Renal cortical epithelial cell (primary cell): ENCODE measurements at regions not wholly inside any gene's neighbourhood (a gene's known extent, or its start where the extent isn't known, plus 50 kb on each side); places are given as distances from the start of the nearest gene placed in this dataset.

ENCODE experiments used
- DNase-seq: peaks from one replicate; pipeline ENCODE4 v3.0.0-alpha.2; 2011; ENCODE audit warnings: low read depth

DNA sequence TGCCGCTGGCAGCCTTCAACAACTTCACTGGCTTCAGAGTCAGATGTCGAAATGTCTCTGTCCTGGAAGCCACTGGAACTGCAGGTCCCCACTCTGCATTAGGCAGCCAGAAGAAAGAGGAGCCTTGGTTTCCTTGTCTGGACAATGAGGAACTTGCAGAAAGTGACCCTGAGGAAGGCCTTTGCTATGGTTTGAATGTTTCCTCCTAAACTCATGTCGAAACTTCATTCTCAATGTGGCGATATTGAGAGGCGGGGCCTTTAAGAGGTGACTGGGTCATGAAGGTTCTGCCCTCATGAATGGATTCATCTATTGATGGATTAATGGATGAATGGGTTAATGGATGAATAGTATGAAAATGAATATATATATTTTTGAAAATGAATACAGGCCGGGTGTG lies 61.6 kb upstream of the GPR26 start:
- no peak for DNase-seq

DNA sequence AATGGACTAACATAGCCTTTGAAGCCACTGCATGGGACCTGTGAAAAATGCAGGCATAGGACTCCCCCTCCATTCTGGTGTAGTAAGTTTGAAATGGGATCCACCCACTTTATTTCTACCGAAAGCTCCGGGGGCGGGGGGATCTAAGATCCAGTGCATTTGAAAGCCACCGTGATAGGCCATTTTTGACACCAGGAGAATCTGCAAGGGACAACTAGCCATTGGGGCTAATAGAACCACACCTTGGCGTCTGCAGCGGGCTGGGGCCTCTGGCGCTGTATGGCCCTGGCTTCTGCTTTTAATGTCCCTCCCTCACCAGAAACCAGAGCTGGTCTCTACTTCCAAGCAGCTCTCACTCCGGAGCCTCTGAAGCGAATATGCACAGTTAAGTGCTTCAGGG lies 60.1 kb upstream of the GPR26 start:
- DNase-seq: no peak

DNA sequence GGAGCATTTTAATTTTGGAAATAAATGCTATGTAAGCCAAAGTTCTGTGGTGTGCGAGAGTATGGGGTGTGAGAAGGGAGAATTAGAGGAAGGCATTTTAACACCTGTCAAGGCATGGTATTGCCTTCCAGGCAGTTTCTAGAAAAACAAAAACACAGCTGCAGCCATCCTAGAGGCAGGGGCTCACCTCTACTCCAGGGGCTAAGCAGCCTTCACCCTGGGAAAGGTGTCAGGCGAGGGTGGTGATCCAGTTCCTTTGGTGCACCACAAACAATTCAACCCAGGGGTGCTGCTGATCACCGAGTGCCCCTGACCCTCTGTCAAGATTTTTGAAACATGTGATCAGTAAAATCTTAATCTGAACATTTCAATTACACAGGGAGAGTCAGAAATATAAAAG lies 59.2 kb upstream of the GPR26 start:
- DNase-seq: no peak

DNA sequence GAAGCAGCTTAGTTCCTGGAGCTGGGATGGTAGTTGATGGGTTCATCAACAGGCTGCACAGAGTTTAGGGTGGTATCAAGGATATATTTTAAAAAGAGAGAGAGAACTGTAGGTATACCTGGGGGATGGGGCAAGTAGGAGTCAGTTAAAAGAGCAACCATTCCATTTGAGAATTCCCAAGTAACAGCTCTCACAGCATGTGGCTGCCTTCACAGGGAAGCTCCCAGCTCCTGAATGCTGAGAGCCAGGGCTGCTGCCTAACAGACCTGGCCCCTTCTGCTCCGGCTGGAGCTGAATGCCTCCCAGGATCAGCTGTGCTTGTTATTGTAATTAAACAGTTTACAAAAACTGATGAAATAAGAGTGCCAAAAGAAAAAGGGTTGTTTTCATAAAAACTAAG lies 58.8 kb upstream of the GPR26 start:
- DNase-seq: no peak

DNA sequence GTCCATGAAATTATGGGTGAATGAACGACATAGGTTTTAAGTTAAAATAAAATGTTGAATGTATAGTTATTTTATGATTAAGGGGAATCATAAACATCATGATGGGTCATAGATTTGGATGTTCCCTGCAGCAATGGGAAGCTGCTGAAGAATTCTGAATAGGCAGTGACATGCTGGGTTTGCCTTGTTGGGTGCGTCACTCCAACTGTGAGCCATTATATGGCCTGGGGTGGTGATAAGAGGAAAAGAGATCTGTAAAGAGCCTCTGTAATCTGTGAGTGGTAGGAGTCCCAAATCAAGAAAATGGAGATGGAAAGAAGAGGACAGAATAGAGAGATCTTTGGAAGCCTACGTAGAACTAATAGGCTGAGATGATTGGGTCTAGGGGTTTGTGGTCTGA lies 58.1 kb upstream of the GPR26 start:
- no peak for DNase-seq

DNA sequence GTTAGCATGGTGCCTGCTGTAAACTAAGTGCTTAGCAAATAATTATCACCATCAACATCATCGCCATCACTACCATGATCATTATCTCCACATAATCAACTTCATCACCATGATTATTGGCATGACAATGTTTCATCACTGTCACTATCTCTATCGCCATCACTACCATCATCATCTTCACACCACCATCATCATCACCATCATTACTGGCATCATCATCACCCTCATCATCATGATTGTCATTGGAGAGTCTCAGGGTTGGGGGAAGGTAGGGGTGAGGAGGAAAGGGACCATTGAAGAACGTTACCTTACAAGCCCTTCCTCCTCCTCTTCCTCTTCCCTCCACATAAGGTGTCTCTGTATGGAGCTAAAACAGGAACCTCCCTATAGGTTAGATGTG lies 54.9 kb upstream of the GPR26 start:
- DNase-seq: no peak

DNA sequence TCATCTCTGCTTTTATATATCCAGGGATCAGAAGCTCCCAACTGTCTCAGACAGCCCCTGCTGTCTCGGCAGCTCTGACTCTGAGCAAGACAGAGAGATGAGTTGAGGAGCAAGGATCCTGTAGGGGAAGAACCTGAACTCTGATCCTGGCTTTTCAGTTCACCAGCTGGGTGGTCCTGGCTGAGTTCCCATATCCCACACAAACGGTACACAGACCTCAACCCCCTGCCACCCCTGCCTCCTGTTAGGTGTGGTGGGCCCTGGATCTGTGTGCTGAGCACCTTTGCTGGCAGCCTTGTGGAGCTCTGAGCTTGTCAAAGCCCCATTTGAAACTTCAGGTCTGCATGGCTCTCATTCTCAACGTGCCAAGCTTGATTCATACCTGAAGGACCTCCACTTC lies 54.3 kb upstream of the GPR26 start:
- no peak for DNase-seq

DNA sequence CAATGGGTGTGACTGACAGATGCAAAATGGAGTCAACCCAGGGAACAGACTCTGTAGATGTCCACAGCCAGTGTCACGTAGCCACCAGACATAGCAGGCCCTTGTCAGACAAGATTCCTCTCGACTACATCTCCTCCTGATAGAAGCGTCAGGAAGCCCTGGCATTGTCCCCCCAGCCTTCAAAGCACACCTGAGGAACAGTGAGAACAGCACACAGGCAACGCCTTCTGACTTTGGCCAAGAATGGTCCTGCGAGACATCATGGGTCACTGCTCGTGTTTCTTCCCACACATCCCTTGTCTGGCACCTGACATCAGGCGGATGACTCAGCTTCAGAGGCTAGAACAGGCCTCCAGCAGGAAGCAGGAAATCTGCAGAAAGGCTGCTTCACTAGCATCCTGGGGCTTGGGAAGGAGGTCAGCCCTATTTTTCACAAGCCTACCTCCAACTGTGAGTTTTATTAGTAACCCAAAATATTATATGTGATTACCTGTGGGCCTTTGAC lies 52.8 kb upstream of the GPR26 start:
- no peak for DNase-seq

DNA sequence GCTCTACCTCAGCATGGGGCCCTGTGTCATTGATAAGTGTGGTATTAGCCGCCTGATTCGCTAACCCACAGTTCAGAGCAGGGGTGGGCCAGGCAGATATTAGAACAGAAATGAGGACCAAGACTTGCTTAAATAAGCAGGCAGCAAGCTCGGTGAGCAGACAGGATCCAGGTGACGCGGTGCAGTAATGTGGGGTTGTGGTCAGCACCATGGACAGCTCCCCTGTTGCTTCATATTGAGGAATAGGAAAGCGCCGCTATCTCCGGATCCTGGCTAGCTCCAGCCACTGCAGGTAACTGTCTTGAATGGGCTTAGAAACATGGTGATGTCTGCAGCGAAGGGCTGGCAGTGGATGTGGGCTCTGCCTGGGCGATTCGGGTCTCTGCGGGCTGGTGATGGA lies 51.3 kb upstream of the GPR26 start:
- DNase-seq: peak; percentile 15
